ENCODE measurements at regions not wholly inside any gene's neighbourhood (a gene's known extent, or its start where the extent isn't known, plus 50 kb on each side); places are given as distances from the start of the nearest gene placed in this dataset.

DNA sequence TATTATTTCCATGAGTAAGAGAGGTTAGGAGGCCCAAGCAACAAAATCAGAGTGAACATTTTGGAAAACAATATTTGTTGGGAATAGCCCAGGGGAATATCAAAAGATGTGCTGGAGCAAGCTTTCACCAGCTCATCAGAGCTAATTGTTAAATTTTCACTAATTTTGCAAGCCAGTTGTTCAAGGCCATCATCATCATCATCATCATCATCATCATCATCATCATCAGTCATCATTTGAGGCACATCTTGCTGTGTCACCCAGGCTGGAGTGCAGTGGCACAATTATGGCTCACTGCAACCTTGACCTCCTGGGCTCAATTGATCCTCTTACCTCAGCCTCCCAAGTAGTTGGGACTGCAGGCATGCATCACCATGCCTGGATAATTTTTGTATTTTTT, 350.5 kb upstream of the MEF2C start:
- DNase-seq, result no peak

DNA sequence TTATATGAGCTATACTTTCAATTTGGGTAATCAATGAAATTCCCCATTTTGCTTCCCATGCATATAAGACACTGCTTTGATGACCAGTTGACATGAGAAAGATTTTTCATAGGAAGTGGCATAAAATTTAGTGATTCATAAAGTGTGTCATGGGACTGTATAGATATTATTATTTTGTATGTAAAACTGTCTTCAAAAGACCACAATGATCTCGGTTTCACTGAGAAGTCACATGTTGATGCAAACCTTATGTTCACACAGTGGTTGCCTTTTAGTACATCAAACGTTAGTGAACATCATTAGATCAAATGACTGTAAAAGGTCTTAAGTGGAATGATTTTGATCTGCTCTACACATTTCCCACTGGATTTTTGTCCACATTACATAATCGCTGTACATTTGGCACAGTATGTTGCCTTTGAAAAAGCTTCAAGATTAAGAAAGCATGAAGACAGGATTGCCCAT, 349.2 kb upstream of the MEF2C start:
- no peak for DNase-seq

DNA sequence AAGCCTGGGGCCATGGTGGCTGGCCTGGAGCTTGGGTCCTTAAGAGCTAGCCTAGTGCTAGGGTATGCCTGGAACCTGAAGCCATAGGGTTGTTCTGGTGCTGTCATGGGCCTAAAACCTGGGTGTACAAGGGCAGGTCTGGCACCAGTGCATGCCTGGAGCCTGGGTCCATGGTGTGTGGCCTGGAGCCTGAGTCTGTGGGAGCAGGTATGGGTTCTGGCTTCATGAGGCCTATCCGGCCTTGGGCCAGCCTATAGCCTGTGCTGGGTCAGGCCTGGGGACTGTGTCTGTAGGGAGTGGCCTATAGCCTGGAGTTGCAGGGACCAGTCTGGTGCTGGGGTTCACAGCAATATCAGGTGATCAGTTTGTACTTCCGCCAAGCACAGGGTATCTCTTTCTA, 347.2 kb upstream of the MEF2C start:
- no peak for DNase-seq

DNA sequence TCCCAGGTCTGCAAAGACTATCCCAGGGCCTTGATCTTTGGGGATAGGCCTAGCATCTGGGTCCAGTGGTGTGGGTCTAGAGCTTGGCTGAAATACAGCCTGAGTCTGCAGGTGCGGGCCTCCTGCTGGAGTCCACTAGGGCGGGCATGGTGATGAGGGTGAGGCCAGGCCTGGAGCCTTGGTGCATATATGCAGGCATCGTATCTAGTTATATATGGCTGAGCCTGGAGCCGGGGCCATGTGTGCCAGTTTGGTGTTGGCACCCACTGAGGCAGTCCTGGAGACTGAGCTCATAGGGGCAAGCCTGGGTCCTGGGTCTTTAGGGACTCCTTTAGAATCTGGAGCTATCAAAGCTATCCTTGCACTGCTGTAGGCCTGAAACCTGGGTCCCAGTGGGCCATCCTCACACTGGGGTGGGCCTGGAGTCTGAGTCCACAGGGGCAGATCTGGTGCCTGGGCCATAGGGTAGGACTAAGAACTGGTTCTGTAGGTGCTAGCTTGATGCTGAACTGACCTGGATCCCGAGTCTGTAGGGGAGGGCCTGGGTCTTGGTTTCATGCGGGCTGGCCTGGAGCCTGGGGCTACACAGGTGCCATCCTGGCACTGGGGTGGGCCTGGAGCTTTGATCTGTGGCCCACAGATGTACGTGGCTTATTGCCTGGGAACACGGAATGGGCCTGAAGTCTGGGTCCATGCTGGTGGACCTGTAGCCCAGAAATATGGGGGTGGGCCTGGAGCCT, 346.5 kb upstream of the MEF2C start:
- DNase-seq, result no peak

GRCh38 chr5:89228355-89228754, 345.4 kb upstream of the MEF2C start:
- DNase-seq, result no peak

DNA sequence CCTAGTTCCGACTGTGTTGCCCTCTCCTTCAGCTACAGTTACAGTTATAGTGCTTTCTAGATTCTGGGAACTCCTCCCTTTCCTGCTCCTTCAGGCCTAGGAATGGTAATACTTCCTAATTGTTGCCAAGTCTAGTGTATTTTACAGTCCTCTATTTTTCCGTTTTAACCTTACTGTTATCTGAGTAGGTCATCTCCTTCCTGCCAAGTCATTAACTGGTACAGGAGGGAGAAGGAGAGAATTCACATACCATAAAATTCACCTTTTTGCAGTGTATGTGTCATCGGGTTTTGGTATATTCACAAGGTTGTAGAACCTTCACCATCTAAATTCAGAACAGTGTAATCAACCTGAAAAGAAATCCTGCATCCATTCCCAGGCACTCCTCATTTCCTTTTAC, 335.4 kb upstream of the MEF2C start:
- DNase-seq, result no peak

DNA sequence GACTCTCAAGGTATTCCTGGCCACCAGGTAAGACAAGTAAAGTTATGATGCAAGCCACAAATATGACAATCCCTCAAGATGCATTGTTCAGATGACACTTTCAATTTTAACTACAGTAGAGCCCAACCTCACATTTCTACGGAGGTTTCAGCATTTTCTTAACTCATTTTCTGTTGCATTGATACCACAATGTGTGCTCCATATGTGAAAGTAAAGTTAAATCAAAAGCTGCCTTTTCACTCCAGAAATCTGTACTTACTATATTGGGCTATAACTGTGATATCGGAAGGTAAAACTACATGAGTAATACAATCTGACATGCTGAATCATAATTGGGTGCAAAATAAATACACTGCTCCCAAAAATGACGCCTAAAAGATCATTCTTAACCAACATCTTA, 333.6 kb upstream of the MEF2C start:
- DNase-seq, result no peak

GRCh38 chr5:89213573-89213972, 330.6 kb upstream of the MEF2C start:
- DNase-seq, result peak; percentile 3

DNA sequence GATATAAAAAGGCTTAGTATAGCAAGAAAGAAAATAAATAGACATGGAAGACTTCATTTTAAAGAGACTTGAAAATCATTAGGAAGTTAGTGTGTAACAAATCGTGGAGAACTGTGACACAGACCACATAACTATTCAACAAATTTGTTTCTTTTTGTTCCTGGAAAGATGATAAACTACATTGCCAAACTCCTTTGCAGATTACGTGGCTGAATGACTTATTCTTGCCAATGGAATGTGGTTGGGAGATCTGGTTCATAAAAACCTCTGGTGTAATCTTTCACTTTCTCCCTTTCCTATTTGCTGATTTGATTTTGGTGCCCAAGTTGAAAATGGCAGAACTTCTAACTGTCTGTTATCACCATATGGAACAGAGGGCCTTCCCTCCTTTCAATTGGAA, 328.9 kb upstream of the MEF2C start:
- no peak for DNase-seq

- DNase-seq, result no peak
Observed at GRCh38 chr5:89208811-89209210, 325.8 kb upstream of the MEF2C start.

DNA sequence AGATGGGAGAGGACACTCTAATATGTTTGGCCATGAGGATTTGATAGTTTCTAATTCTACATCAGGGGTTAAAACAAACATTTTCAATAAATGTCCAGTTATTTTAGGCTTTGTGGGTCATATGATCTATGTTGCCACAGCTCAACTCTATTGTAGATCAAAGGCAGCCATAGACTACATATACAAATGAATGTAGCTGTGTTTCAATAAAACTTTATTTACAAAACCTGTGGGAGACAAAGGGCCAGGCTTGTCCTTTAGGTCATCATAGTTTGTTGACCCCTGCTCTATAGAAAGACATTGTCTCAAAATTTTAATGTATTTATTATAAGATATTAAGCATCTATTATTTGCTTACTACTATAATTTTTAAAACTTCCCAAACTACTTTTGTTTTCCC, 325.4 kb upstream of the MEF2C start:
- DNase-seq, result no peak

DNA sequence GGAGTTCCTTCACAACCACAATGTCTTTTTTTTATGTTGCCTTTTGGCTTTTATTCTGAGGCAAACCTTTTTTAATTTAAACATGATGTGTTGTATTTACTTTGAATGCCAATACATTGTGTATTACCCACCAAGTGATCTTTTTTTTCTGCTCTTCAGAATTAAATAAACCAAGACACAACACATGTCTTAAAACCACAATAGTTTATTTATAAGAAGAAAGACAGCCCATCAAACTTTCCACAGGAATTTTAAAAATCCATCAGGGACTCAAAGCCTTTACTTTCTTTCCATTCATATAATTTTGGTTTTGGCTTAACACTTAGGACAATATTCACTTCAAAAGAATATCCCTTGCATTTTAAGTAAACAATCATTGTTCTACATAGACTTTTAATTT, 321.8 kb upstream of the MEF2C start:
- DNase-seq, result no peak

GRCh38 chr5:89203611-89204010, 320.6 kb upstream of the MEF2C start:
- DNase-seq, result no peak

- no peak for DNase-seq
Observed at GRCh38 chr5:89200899-89201298, 317.9 kb upstream of the MEF2C start.

DNA sequence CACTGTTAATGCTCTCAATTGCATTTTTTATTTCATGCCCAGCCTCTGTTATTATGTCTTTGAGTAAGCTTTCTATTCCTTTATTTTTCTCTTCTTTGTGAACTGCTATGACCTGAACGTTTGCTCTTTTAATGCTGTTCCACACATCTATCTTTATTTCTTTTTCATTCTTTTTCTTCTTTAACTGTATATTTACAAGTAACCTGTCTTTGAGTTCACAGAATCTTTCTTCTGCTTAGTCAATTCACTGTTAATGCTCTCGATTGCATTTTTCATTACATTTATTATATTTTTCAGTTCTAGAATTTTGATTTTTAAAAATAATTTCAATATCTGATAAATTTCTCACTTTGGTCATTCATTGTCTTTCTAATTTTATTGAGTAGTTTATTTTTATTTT, 316.3 kb upstream of the MEF2C start:
- DNase-seq, result no peak

GRCh38 chr5:89191374-89191773, 308.4 kb upstream of the MEF2C start:
- no peak for DNase-seq

DNA sequence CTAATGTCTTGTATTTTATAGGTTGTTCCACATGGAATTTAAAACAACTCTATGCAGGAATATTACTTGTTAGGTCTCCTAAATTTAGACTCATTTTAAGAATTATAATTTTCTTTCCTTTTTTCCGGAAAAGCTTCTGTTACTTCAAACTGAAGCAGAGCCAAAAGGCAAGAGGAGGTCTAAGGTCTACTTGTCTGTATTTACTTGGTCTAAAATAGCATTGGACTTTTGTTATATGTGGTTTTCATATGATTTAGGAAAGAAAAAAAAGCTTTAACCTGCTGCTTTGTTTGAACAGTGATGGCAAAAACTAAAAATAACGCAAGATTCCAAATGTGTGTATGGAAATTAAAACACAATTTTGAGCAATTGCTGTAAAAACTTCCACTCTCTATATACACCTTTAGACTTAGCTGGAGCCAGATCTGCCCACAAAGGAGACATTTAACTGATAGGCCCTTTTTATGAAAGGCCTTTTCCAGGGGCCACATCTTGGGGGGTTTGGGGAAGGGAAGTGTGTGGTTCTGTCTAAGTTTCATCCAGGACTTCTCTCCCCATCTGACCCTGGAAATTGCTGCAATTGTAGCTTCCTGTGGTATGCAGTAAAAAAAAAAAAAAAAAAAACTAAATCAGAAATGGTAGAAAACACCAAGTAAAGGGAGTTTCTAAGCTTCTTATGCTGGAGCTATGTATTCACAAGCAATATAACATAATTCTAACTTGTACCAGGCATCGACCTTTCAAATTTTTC, 307.7 kb upstream of the MEF2C start:
- no peak for DNase-seq

- DNase-seq, result no peak
Observed at GRCh38 chr5:89187883-89188465, 305.0 kb upstream of the MEF2C start.

DNA sequence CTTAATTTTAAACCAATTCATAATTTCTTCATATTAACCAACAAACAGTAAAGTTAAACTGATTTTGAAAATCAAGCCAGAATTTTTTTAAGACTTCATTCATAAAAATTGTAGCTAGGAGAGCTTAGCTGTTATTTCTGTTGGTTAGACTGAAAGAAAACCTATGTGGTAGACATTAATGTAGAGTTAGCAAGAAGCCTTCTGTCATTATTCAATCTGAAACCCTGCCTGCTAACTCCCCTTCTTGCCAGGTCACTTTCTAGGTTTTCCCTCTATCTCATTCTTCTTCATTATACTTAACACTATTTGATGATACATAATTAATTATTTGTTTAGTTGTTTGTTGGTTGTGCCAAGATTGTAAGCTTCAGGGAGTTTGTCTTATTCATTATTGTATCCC, 304.3 kb upstream of the MEF2C start:
- DNase-seq, result no peak

GRCh38 chr5:89181546-89181945, 298.6 kb upstream of the MEF2C start:
- DNase-seq, result no peak

DNA sequence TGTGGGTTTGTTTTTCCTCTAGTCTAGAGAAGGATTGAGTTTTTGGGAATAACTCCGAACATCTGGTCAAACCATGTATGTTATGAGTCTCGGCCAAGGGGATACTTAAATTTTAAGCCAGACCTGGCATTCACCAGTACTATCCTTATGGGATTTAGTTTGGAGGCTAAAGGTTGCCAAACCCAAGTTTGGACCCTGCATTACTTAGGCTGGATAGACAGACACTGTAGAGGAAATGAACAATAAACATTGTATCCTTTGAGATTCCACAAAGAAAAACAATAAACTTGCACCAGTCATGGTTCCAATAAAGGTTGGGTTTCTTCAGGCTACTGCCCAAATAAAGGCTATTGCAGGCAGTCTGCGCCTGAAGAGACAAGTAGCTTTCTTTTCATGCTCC, 296.7 kb upstream of the MEF2C start:
- no peak for DNase-seq

- no peak for DNase-seq
Observed at GRCh38 chr5:89178541-89178940, 295.6 kb upstream of the MEF2C start.

DNA sequence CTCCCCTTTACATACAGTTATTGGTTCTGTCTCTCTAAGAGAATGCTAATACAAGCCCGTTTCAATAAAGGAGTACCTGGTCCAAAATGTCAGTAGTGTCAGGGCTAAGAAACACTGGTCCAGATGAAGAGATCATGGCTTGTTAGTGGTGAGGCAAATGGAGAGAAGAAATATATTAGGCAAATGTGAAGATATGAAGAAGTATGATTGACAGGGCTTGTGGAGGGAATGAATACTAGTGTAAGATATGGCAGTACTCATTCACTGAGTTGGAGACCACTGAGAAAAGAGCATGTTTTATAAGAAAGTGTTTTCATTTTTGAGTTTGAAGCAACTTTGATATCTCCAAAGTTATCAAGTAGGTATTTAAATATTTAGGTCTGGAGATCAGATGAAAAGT, 290.5 kb upstream of the MEF2C start:
- no peak for DNase-seq

GRCh38 chr5:89168766-89169165, 285.8 kb upstream of the MEF2C start:
- no peak for DNase-seq

Data from NCI-H2029 treated with DMSO at 0.1 percent for 48 hours (cell line).